Heart left ventricle (tissue), 16 donors: ENCODE measurements at regions not wholly inside any gene's neighbourhood (a gene's known extent, or its start where the extent isn't known, plus 50 kb on each side); places are given as distances from the start of the nearest gene placed in this dataset.

Experiments used
- ATAC-seq, 4 donors: fragments of 200-7000 bp; cut with Tn5 transposase; one replicate each; pipeline ENCODE4 v1.9.1; 2020 to 2022; ENCODE audit warnings: moderate library complexity in 4 of 4, mild to moderate bottlenecking in 3 of 4, moderate number of reproducible peaks in 1 of 4
- DNase-seq, 5 donors: peaks; one replicate each; pipeline ENCODE4 v3.0.0-alpha.2; 2020
- H3K27ac ChIP-seq, 12 donors: fragments of 200-600 bp; sonication (generic) in 4 of 12; one replicate each; pipeline versions ENCODE4 v1.5.0 to v1.8.0; 2016 to 2022; ENCODE audit warnings: mild to moderate bottlenecking in 2 of 12
- H3K27me3 ChIP-seq, 9 donors: fragments of 200-600 bp; sonication (generic) in 2 of 9; one replicate each; pipeline versions ENCODE4 v1.5.1 to v1.8.0; 2016 to 2022; ENCODE audit warnings: mild to moderate bottlenecking in 3 of 9
- H3K36me3 ChIP-seq, 9 donors: fragments of 200-600 bp; sonication (generic) in 2 of 9; one replicate each; pipeline versions ENCODE4 v1.5.0 to v1.8.0; 2018 to 2022; ENCODE audit warnings: mild to moderate bottlenecking in 2 of 9
- H3K4me1 ChIP-seq, 12 donors: fragments of 200-600 bp; sonication (generic) in 4 of 12; one replicate each; pipeline versions ENCODE4 v1.5.0 to v1.8.0; 2016 to 2022; ENCODE audit warnings: mild to moderate bottlenecking in 3 of 12
- H3K4me3 ChIP-seq, 12 donors: fragments of 200-600 bp; sonication (generic) in 4 of 12; one replicate each; pipeline versions ENCODE4 v1.5.0 to v1.8.0; 2017 to 2022; ENCODE audit warnings: mild to moderate bottlenecking in 9 of 12, moderate library complexity in 4 of 12
- H3K9me3 ChIP-seq, 12 donors: fragments of 200-600 bp; sonication (generic) in 4 of 12; one replicate each; pipeline versions ENCODE4 v1.5.0 to v1.8.0; 2016 to 2022; ENCODE audit warnings: mild to moderate bottlenecking in 1 of 12
- CTCF ChIP-seq, 12 donors: fragments of 200-600 bp; sonication (generic) in 4 of 12; IDR thresholded peaks; one replicate each; pipeline versions ENCODE4 v1.5.0 to v1.8.0; 2018 to 2022; ENCODE audit warnings: antibody characterized with exemption in 12 of 12, mild to moderate bottlenecking in 5 of 12
- POLR2A ChIP-seq, 2 donors: fragments of 450-650 bp; IDR thresholded peaks; one replicate each; pipeline ENCODE4 v1.6.1; 2017; ENCODE audit warnings: antibody characterized with exemption in 2 of 2, mild to moderate bottlenecking in 2 of 2, moderate library complexity in 2 of 2
- WGBS, 4 donors: extraction: QIAGEN DNeasy Blood & Tissue Kit in 2 of 4; methylation state at CpG; one replicate each; pipeline versions ENCODE4 v1.1.5 to v1.1.7; 2013 to 2018; 5-methylcytosine and 5-hydroxymethylcytosine counted together
- intact Hi-C, 10 donors: fragments of 100-400 bp; cut with DNase I; formaldehyde crosslinking; loops; one replicate each; pipeline versions ENCODE4 v1.11.1 to v1.14.2; 2022
- donor health status: ischemic (EF 13 %, LVEDD 7.1; RV severe dilation, severe dysfunction).
- donor health status: healthy with polysubstance abuse.
- donor health status: DM: no; HTN: yes; CAD: no.
- donor health status: DM: no; HTN: no; CAD: no.
- donor health status: ischemic (EF 25% LVEDD 6.9; RV normal size, moderate dysfunction).
- donor health status: ischemic (EF 25% LVEDD 5.7; RV mildly dilated, moderate dysfunction).
- donor health status: healthy.
- donor health status: DM: yes; HTN: yes; CAD: no.
- donor health status: ischemic (EF 35%, LVEDD 5.7; RV mildly dilated, moderate dysfunction).
- donor health status: nonischemic (EF 11% LVEDD 7.7; RV severe dilation, severe dysfunction).
- donor health status: DM: yes; HTN: yes; CAD: no.
- donor health status: PGD.
- donor health status: ischemic (EF 29% LVEDD 5.4; RV normal size, mild dysfunction).
- donor health status: nonischemic (EF 23%, LVEDD 6.1; RV moderate dilation, normal function).

- Histone ChIP-seq H3K27me3 (peaks cover 52 to 100% (median 89%) of the 10 kb centered on the region in 9 donors), H3K27ac (peak overlapping the region in 1 of 12 donors; percentile 65), H3K4me3 (peak overlapping the region; percentile 6 to 56 (median 32)), H3K4me1 (peaks cover 0 to 32% (median 11%) of the 10 kb centered on the region in 12 donors), H3K9me3 (no peaks in the 10 kb centered on the region), H3K36me3 (no peaks in the 10 kb centered on the region)
- ATAC-seq (no peak), DNase-seq (no peak)
- no peak for TF ChIP-seq POLR2A (IDR thresholded peaks at IDR 0.05)
- TF ChIP-seq CTCF (IDR thresholded peaks at IDR 0.05) = no peak
- 1 to 9% (median 3%) methylated on average over 13 to 55 of the region's 55 CpGs for WGBS, 4 donors
- intact Hi-C loops = no loop called here
Measured at GRCh38 chr15:89400116-89400781, 65.6 kb upstream of the POLG start.

- TF ChIP-seq CTCF (IDR thresholded peaks at IDR 0.05) = peak in 4 of 12 donors; percentile 17 to 25 (median 21)
- no peak for TF ChIP-seq POLR2A (IDR thresholded peaks at IDR 0.05)
- no peaks in the 10 kb centered on the region for H3K9me3 ChIP-seq
- peak overlapping the region; percentile 6 to 56 (median 32) for H3K4me3 ChIP-seq
- DNase-seq = no peak
- H3K36me3 ChIP-seq = no peaks in the 10 kb centered on the region
- H3K27ac ChIP-seq = peak overlapping the region in 1 of 12 donors; percentile 65
- peaks cover 48 to 99% (median 86%) of the 10 kb centered on the region in 9 donors for H3K27me3 ChIP-seq
- peaks cover 0 to 32% (median 11%) of the 10 kb centered on the region in 12 donors for H3K4me1 ChIP-seq
- intact Hi-C loops = no loop called here
- WGBS, 4 donors = 0 to 2% (median 1%) methylated on average over 28 to 68 of the region's 68 CpGs
- peak in 1 of 4 donors; percentile 55 for ATAC-seq
Measured at GRCh38 chr15:89399238-89400115, 64.9 kb upstream of the POLG start.

GRCh38 chr15:89398896-89399237 is 64.2 kb upstream of the POLG start:
- 28 to 42% (median 32%) methylated on average over 5 of the region's 5 CpGs for WGBS, 4 donors
- Histone ChIP-seq H3K36me3 (no peaks in the 10 kb centered on the region), H3K27ac (no peak overlapping the region), H3K4me3 (peak overlapping the region in 2 of 12 donors; percentile 16 to 56), H3K9me3 (no peaks in the 10 kb centered on the region), H3K27me3 (peaks cover 46 to 99% (median 80%) of the 10 kb centered on the region in 9 donors), H3K4me1 (peaks cover 0 to 32% (median 11%) of the 10 kb centered on the region in 12 donors)
- no peak for ATAC-seq
- no peak for DNase-seq
- intact Hi-C loops = no loop called here
- TF ChIP-seq CTCF (IDR thresholded peaks at IDR 0.05) (no peak), POLR2A (IDR thresholded peaks at IDR 0.05) (no peak)

GRCh38 chr15:89397653-89398023 is 63.0 kb upstream of the POLG start:
- Histone ChIP-seq H3K27me3 (peaks cover 44 to 100% (median 71%) of the 10 kb centered on the region in 9 donors), H3K27ac (no peak overlapping the region), H3K4me3 (no peak overlapping the region), H3K9me3 (no peaks in the 10 kb centered on the region), H3K36me3 (no peaks in the 10 kb centered on the region), H3K4me1 (peaks cover 0 to 31% (median 11%) of the 10 kb centered on the region in 12 donors)
- no peak for DNase-seq
- ATAC-seq = no peak
- TF ChIP-seq POLR2A (IDR thresholded peaks at IDR 0.05) = no peak
- no peak for TF ChIP-seq CTCF (IDR thresholded peaks at IDR 0.05)
- 33 to 49% (median 39%) methylated on average over 3 of the region's 3 CpGs for WGBS, 4 donors
- intact Hi-C loops = no loop called here
